Choroid plexus epithelial cell (primary cell): ENCODE measurements at regions not wholly inside any gene's neighbourhood (a gene's known extent, or its start where the extent isn't known, plus 50 kb on each side); places are given as distances from the start of the nearest gene placed in this dataset.

Experiments
- DNase-seq: peaks from one replicate; pipeline ENCODE4 v3.0.0-alpha.2; 2010; ENCODE audit warnings: low read depth
- H3K4me3 ChIP-seq: 2 replicates; pipeline ENCODE4 v1.5.1; 2011; ENCODE audit warnings: low read depth, mild to moderate bottlenecking, control low read depth, low read length, moderate library complexity
- TF ChIP-seq, protein P1 (sequence below): conservative IDR thresholded peaks from 2 replicates; pipeline ENCODE4 v1.5.1; 2011; ENCODE audit warnings: low read depth, mild to moderate bottlenecking, control low read depth, inconsistent platforms, low read length, moderate library complexity

- TF ChIP-seq, protein P1, sequence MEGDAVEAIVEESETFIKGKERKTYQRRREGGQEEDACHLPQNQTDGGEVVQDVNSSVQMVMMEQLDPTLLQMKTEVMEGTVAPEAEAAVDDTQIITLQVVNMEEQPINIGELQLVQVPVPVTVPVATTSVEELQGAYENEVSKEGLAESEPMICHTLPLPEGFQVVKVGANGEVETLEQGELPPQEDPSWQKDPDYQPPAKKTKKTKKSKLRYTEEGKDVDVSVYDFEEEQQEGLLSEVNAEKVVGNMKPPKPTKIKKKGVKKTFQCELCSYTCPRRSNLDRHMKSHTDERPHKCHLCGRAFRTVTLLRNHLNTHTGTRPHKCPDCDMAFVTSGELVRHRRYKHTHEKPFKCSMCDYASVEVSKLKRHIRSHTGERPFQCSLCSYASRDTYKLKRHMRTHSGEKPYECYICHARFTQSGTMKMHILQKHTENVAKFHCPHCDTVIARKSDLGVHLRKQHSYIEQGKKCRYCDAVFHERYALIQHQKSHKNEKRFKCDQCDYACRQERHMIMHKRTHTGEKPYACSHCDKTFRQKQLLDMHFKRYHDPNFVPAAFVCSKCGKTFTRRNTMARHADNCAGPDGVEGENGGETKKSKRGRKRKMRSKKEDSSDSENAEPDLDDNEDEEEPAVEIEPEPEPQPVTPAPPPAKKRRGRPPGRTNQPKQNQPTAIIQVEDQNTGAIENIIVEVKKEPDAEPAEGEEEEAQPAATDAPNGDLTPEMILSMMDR, result no peak
- no peak for DNase-seq
- H3K4me3 ChIP-seq, result no peak overlapping the region
These were observed 87.6 kb upstream of the EGLN3 start for GRCh38 chr14:34038358-34039057.

GRCh38 chr14:34036319-34036766 lies 85.5 kb upstream of the EGLN3 start:
- DNase-seq, result no peak
- TF ChIP-seq, protein P1, result no peak
- no peak overlapping the region for H3K4me3 ChIP-seq

GRCh38 chr14:34035934-34036250 lies 85.0 kb upstream of the EGLN3 start:
- no peak for DNase-seq
- TF ChIP-seq, protein P1, result no peak
- no peak overlapping the region for H3K4me3 ChIP-seq

DNA sequence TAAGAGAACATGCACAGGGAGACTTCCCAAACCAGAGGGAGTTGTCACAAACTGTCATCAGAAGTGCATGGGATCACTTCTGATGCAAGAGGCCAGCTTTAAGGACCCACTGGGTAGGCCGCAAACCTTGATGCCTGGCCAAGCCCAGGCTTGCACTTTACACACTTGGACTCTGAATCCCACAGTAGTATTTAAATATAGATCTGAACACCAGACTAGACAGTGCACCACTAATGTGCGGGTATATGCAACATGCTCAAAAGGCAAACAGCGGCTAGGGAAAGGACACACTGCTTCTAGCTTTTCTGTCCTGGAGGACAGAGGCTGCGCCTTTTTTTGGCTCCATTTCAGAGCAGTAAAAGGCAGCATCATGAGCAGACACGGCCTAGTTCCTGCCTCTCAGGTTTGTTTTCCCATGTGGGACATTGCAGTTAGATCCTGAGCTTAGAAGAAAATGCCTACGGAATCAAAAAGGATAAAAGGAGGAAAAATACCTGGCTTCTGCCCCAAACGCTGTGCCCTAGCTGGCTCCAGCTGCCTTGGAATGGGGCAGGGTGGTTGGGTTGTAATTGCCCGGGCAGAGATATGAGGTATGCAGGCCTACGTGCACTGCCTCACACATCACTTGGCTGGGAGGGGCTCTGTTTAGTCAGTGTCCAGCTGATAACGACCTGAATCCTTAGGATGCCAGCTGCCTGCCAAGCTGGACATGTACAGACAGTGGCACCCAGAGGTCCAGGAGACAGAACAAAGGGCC lies 84.5 kb upstream of the EGLN3 start:
- TF ChIP-seq, protein P1, result no peak
- no peak overlapping the region for H3K4me3 ChIP-seq
- no peak for DNase-seq

GRCh38 chr14:34034447-34035176 lies 83.7 kb upstream of the EGLN3 start:
- no peak overlapping the region for H3K4me3 ChIP-seq
- TF ChIP-seq, protein P1, result no peak
- DNase-seq, result no peak

DNA sequence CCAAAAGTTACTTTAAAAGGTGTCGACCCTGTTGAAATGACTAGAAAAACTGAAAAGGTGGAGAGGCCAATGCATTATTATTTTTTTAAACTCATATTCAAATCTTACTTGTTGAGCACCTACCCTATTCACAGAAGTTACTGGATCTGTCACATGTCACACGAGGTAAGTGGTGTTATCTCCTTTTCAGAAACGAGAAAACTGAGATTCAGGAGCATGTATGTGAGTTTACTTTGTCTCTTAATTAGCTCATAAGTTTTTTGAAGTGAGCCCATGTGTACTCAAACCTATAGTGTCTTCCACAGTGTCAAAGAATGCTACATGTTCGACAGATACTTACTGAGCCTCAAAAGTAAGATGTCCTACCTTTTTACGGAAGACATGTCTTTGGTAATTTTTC lies 81.8 kb upstream of the EGLN3 start:
- TF ChIP-seq, protein P1, result no peak
- no peak for DNase-seq
- H3K4me3 ChIP-seq, result no peak overlapping the region
